ENCODE measurements at regions not wholly inside any gene's neighbourhood (a gene's known extent, or its start where the extent isn't known, plus 50 kb on each side); places are given as distances from the start of the nearest gene placed in this dataset.

DNA sequence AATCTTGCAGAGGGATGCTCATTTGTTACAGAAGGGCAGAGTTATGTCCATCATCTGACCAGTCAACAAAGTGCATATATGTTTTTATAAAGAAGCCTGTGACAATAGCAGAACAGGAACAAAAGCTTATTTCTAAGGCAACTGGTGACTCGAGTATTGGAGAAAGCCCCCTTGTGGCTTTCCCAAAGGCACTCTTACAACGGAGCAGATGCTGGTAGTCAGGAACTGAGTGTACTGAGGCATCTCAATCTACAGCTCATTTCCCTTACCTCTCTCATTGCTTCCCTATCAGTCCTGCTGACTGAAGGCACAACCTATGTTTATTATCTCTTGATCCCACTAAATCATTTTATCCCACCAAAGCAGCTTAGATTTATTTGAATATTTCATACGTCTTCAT is 557.1 kb upstream of the CHAC2 start:
- Histone ChIP-seq H3K9ac (ENCODE audit: control insufficient read depth, extremely low read depth, insufficient read depth, low read length) (no peak overlapping the region), H4K20me1 (ENCODE audit: control insufficient read depth, extremely low read depth, insufficient read depth, low read length) (no peaks in the 10 kb centered on the region), H3K4me1 (ENCODE audit: control insufficient read depth, extremely low read depth, insufficient read depth, low read length) (no peaks in the 10 kb centered on the region), H3K79me2 (ENCODE audit: control insufficient read depth, insufficient read depth, low read length) (no peaks in the 10 kb centered on the region), H3K4me2 (ENCODE audit: control insufficient read depth, extremely low read depth, insufficient read depth, low read depth, low read length) (no peak overlapping the region), H2AFZ (ENCODE audit: control insufficient read depth, low read length) (no peak overlapping the region), H3K4me3 (ENCODE audit: control insufficient read depth in 2 of 3, extremely low read depth in 1 of 3, insufficient read depth in 2 of 3, low read depth in 1 of 3, low read length in 3 of 3) (no peak overlapping the region), H3K36me3 (ENCODE audit: control insufficient read depth in 2 of 2, extremely low read depth in 1 of 2, insufficient read depth in 2 of 2, low read length in 2 of 2) (no peaks in the 10 kb centered on the region), H3K27ac (ENCODE audit: control insufficient read depth, insufficient read depth, low read length) (no peak overlapping the region), H3K27me3 (ENCODE audit: control insufficient read depth, extremely low read depth, insufficient read depth, low read length) (peaks cover 3% of the 10 kb centered on the region), H3K9me3 (ENCODE audit: control insufficient read depth, low read depth, low read length) (no peaks in the 10 kb centered on the region), H3K9me1 (ENCODE audit: control insufficient read depth, extremely low read depth, insufficient read depth, low read length) (no peaks in the 10 kb centered on the region)
- dilution Hi-C loops (cut with MboI; ENCODE audit: extremely low pct_ligation_motif_present, low sequenced_read_pairs) = no loop called here
- FAIRE-seq = no peak
- no peak for DNase-seq (ENCODE audit: low read depth, low spot score)
- TF ChIP-seq, protein P1, sequence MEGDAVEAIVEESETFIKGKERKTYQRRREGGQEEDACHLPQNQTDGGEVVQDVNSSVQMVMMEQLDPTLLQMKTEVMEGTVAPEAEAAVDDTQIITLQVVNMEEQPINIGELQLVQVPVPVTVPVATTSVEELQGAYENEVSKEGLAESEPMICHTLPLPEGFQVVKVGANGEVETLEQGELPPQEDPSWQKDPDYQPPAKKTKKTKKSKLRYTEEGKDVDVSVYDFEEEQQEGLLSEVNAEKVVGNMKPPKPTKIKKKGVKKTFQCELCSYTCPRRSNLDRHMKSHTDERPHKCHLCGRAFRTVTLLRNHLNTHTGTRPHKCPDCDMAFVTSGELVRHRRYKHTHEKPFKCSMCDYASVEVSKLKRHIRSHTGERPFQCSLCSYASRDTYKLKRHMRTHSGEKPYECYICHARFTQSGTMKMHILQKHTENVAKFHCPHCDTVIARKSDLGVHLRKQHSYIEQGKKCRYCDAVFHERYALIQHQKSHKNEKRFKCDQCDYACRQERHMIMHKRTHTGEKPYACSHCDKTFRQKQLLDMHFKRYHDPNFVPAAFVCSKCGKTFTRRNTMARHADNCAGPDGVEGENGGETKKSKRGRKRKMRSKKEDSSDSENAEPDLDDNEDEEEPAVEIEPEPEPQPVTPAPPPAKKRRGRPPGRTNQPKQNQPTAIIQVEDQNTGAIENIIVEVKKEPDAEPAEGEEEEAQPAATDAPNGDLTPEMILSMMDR (optimal IDR thresholded peaks at IDR 0.05 in 1 of 3, IDR thresholded peaks at IDR 0.05 in 1 of 3, conservative IDR thresholded peaks at IDR 0.05 in 1 of 3; ENCODE audit: extremely low read depth in 1 of 3, insufficient read depth in 2 of 3, low read length in 3 of 3) = no peak
- TF ChIP-seq EZH2 (IDR thresholded peaks at IDR 0.05; ENCODE audit: low read length) = no peak

DNA sequence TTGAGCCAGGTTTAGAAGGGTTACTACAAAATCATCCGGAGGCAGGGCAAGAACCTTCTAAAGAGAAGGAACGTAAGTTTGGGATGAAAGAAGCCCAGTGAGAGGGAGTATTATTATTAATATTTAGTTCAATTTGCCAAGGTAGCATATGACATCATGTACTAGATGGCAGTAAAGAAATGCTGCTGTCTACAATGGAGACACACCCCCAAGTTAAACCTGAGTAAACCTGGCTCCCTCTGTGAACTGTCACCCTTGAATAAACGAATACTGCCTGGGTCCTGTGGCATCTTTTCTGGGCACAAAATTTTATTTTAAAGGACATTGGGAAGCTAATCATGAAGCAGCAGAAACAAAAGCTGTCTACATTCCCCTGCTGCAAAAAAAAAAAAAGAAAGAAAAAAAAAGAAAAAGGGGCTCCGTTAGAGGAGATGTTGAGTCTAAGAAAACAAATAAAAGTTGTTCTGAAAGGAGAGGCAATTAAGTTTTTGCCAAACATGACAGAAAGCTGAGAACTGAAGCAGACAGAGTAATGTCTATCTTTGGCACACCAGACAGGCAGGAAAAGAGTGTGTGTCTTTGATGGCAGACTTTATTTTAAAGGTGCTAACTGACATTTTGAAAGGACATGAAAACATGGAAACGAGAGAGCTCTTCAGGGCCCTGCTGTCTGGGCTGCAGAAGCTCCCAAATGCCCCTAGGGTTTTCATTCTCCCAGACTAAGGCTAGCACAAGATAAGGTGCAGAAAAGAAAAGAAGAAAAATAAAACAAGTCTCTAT is 557.7 kb upstream of the CHAC2 start:
- no peak for DNase-seq (ENCODE audit: low read depth, low spot score)
- H3K27me3 ChIP-seq (ENCODE audit: control insufficient read depth, extremely low read depth, insufficient read depth, low read length) = peaks cover 3% of the 10 kb centered on the region
- FAIRE-seq = no peak
- dilution Hi-C loops (cut with MboI; ENCODE audit: extremely low pct_ligation_motif_present, low sequenced_read_pairs) = no loop called here
- no peaks in the 10 kb centered on the region for H3K9me3 ChIP-seq (ENCODE audit: control insufficient read depth, low read depth, low read length)
- no peaks in the 10 kb centered on the region for H3K9me1 ChIP-seq (ENCODE audit: control insufficient read depth, extremely low read depth, insufficient read depth, low read length)
- H3K36me3 ChIP-seq (ENCODE audit: control insufficient read depth in 2 of 2, extremely low read depth in 1 of 2, insufficient read depth in 2 of 2, low read length in 2 of 2) = no peaks in the 10 kb centered on the region
- no peak overlapping the region for H2AFZ ChIP-seq (ENCODE audit: control insufficient read depth, low read length)
- no peak overlapping the region for H3K4me3 ChIP-seq (ENCODE audit: control insufficient read depth in 2 of 3, extremely low read depth in 1 of 3, insufficient read depth in 2 of 3, low read depth in 1 of 3, low read length in 3 of 3)
- H3K9ac ChIP-seq (ENCODE audit: control insufficient read depth, extremely low read depth, insufficient read depth, low read length) = no peak overlapping the region
- H3K27ac ChIP-seq (ENCODE audit: control insufficient read depth, insufficient read depth, low read length) = no peak overlapping the region
- H3K4me2 ChIP-seq (ENCODE audit: control insufficient read depth, extremely low read depth, insufficient read depth, low read depth, low read length) = no peak overlapping the region
- no peaks in the 10 kb centered on the region for H4K20me1 ChIP-seq (ENCODE audit: control insufficient read depth, extremely low read depth, insufficient read depth, low read length)
- H3K79me2 ChIP-seq (ENCODE audit: control insufficient read depth, insufficient read depth, low read length) = no peaks in the 10 kb centered on the region
- TF ChIP-seq, protein P1 (optimal IDR thresholded peaks at IDR 0.05 in 1 of 3, IDR thresholded peaks at IDR 0.05 in 1 of 3, conservative IDR thresholded peaks at IDR 0.05 in 1 of 3; ENCODE audit: extremely low read depth in 1 of 3, insufficient read depth in 2 of 3, low read length in 3 of 3) = no peak
- TF ChIP-seq EZH2 (IDR thresholded peaks at IDR 0.05; ENCODE audit: low read length) = no peak
- H3K4me1 ChIP-seq (ENCODE audit: control insufficient read depth, extremely low read depth, insufficient read depth, low read length) = no peaks in the 10 kb centered on the region
